Inflammatory macrophage (primary cell): ENCODE measurements at regions not wholly inside any gene's neighbourhood (a gene's known extent, or its start where the extent isn't known, plus 50 kb on each side); places are given as distances from the start of the nearest gene placed in this dataset.

ENCODE experiments used
- DNase-seq, 2 donors: peaks; one replicate each; pipeline ENCODE4 v3.0.0-alpha.2; 2020 to 2022

GRCh38 chr15:88707771-88708654 is 69.2 kb downstream of the ISG20 start:
- no peak for DNase-seq

GRCh38 chr15:88708655-88709054 is 69.8 kb downstream of the ISG20 start:
- no peak for DNase-seq

GRCh38 chr15:88710027-88710715 is 71.4 kb downstream of the ISG20 start:
- no peak for DNase-seq

GRCh38 chr15:88711806-88712205 is 73.0 kb downstream of the ISG20 start:
- no peak for DNase-seq

DNA sequence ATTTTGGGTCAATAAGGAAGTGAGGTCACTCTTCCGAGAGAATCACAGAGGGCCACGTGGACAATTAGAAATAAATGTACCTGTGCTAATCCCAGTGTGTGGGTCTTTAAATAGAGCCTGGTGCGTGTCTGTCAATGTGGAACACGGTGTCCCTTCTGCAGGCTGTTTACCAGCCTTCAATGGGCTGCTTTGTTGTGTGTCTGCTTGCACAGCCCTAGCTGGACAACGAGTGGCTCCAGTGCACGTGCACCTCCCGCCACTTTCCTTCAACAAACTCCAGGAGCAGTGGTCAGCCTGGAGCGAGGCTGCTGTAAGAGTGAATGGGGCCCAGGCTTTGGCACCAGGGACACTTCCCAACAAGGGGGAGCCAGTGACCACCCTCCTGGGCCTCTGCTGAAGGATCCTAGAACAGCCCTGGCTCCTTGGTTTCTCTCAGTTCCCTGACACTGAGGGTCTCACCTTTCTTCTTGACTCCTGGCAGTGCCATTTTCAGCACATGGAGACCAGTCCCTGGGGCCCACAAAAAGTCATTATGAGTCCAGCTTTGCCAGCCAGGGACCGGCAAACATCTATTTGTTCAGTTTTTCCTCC is 76.1 kb downstream of the ISG20 start:
- no peak for DNase-seq

DNA sequence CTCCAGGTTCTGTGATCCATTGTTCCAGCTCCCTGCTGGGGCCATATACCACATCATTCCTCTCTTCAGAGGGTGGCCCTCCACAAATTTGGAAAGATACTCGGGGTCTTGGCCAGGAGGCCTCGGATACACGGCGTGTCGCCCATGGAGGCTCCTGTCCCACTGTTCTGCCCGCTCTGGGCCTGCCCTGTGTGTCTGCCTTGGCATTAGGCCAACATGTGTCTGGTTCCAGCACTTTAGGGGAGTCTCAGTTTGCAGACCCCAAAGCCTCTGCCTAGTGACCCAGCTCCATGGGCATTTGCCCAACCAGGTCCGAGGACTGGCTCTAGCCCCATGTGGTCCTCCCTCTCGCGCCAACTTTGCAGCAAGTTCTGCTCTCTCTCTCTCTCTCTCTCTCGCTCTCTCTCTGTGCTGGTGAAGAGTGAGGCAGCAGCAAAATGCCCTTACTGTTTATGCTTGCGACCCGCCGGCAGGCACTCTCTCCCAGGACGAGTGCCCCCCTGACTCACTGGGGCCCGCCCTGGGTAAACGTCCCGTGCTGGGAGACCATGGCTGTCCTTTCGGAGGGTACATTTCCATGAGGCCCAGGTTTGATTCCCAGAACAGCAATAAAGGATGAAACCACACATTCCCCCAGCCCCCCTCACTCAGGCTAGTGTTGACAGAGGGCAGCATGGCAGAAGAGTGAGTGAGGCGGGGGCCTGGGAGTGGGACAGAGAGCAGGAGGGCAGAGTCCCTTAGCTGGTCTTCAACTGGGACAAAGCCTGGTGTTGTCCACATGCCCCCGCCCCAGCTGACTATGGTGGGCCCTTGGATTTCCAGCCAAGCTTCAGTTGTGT is 77.9 kb downstream of the ISG20 start:
- no peak for DNase-seq

GRCh38 chr15:88717382-88718031 is 78.7 kb downstream of the ISG20 start:
- no peak for DNase-seq

DNA sequence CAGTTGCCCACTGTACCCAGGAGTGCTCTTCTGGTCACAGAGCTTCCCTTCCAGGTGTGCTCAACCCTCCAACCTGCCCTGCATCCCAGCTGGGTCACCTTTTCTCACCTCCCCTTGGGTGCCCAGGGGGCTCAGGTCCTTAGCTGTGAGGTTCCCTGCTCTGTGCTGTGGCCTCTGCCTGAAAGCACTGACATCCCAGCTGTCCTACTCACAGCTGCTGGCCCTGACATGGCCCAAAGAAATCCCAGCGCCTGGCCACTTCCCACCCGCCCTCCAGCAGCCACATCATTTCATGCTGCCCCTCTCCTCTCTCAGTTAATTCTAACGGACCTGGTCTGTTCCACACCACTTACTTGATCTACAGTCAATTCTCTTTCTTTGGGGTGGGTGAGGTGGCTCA is 79.9 kb downstream of the ISG20 start:
- DNase-seq = no peak

GRCh38 chr15:88719654-88720053 is 80.8 kb downstream of the ISG20 start:
- DNase-seq = no peak

- DNase-seq = peak in 1 of 2 donors; percentile 16
Observed at GRCh38 chr15:88725305-88726210, 77.7 kb upstream of the ACAN start.

DNA sequence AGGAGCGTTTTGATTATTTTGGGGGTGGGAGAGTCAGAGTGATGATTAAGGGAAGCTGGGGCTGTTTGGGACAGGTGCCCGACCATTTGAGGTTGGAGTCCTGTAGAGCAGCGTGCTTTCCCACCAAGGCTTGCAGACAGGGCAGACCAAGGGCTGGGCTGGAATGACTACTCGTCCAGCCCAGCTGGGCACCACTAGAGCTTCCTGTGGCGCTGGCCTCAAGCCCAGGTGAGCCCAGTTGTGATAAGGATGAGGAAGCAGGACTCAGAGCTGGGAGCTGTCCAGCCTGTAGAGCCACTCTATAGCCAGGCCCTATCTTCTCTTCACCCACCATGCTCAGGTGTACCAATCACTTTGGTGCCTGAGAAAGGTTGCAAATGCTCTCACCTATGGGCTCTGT is 75.8 kb upstream of the ACAN start:
- DNase-seq = no peak

GRCh38 chr15:88729581-88729980 is 73.7 kb upstream of the ACAN start:
- no peak for DNase-seq

DNA sequence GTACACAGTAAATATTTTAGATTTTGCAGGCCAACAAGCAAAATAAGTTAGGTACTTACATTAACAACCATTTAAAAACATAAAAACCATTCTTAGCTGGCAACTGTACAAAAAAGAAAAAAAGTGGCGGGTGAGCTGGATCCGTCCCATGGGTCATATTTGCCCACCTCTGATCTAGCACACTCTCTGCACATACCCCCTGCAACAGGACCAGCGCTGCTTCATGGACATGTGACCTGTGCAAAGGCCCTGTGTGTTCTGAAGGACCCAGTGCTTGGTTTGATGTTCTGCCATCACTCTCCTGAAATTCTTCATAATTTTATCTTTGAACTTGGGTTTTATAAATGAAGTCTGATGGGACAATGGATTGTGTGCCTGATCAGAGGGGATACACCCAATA is 72.5 kb upstream of the ACAN start:
- DNase-seq = no peak

DNA sequence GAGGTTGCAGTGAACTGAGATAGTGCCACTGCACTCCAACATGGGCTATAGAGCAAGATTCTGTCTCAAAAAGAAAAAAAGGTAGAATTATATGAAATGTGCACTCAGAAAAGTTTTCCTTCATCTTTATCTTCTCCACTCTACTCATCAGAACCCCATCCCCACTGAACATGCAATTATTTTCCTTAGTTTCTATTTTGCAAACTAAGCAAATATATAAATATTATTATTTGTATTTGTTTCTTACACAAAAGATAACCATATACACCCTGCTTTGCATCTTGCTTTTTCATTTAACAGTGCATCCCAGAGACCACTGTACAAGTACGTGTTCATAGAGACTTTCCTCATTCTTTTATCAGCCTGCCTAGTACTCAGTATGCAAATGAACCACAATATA is 68.0 kb upstream of the ACAN start:
- DNase-seq = no peak

DNA sequence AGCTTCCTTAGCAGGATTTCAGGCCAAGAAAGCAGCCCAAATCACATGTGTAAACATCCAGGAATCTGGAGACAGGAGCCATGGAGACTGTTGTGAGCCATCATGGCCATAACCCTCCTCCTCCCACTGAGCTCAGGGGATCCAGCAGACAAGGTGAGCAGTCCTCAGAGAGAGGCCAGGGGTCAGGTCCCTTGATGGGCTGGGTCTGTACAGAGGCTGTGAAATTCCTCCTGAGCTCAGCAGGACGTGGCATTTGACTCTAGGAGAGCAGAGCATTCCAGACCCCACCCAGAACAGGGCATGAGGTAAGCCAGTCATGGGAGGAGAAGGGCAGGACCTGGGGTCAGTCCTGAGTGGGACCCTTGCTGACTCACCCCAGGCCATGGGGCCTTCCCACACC is 67.0 kb upstream of the ACAN start:
- no peak for DNase-seq

- DNase-seq = no peak
Observed at GRCh38 chr15:88738796-88739195, 64.4 kb upstream of the ACAN start.

- DNase-seq = no peak
Observed at GRCh38 chr15:88739541-88739940, 63.7 kb upstream of the ACAN start.

DNA sequence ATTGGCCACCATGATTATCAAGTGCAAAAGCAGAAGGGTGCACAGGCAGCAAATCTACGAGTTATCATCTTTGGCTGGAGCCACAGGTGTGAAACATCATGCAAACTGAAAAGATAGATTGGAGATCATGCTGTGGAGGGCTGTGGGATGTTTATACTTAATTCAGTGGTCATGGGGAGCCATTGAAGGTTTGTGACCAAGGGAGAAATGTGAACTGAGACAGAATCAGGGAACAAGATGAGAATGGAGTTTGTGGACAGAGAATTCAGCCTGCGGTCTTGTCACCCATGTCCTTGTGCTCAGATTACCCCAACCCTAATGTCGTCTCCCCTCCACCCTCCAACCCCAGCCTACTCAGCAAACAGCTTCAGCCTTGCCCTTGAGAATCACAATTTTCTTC is 62.9 kb upstream of the ACAN start:
- DNase-seq = no peak

DNA sequence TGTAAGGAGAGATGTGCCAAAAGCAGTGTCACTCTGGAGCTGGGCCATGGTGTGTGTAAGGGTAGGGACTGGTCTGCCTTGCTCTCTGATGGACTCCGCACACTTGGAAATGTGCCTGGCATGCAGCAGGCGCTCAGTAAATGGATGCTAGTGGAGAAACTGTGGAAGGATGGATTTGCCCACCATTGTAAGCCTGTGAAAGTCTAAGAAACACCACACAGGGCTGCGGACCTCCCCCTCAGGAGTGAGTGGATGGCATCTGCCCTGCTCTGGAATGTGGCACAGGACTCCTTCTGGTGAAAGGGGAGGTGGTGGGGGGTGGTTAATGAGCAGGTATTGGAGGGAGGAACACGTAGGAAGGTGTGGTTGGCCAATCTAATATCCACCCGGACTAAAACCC is 62.2 kb upstream of the ACAN start:
- no peak for DNase-seq

GRCh38 chr15:88741671-88742070 is 61.6 kb upstream of the ACAN start:
- no peak for DNase-seq

DNA sequence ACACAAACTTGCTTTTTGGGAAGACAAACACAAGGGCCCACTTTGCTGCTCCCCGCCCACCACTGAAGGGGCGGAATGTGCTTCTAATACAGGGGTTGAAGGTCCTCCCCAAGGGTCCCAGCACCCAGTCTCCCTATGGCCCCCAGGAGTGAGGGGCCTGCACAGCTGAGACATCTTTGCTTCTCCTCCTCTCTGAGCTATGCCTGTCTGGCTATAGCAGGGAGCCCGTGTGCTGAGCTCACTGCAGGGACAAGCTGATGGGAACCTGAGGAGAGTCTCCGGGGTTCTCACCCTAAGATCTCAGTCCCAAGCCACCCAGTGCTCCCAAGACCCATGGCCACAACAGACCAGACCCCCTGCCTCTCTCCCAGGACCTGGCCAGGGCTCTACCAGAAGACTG is 61.1 kb upstream of the ACAN start:
- DNase-seq = no peak
